ENCODE measurements at regions not wholly inside any gene's neighbourhood (a gene's known extent, or its start where the extent isn't known, plus 50 kb on each side); places are given as distances from the start of the nearest gene placed in this dataset.

DNA sequence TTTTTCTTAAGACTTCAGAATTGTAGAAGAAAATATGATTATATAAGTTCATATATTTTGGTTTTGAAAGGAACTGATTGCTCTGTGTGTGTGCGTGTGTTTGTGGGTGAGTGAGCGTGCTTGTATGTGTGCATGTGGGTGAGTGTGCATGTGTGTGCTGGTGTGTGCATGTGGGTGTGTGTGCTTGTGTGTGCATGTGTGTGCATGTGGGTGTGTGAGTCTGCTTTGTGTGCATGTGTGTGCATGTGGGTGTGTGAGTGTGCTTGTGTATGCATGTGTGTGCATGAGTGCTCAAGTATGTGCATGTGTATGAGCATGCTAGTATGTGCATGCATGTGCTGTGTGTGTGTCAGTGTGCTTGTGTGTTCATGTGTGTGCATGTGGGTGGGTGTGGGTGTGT, 238.5 kb downstream of the CDC5L start:
- TF ChIP-seq, protein P1, sequence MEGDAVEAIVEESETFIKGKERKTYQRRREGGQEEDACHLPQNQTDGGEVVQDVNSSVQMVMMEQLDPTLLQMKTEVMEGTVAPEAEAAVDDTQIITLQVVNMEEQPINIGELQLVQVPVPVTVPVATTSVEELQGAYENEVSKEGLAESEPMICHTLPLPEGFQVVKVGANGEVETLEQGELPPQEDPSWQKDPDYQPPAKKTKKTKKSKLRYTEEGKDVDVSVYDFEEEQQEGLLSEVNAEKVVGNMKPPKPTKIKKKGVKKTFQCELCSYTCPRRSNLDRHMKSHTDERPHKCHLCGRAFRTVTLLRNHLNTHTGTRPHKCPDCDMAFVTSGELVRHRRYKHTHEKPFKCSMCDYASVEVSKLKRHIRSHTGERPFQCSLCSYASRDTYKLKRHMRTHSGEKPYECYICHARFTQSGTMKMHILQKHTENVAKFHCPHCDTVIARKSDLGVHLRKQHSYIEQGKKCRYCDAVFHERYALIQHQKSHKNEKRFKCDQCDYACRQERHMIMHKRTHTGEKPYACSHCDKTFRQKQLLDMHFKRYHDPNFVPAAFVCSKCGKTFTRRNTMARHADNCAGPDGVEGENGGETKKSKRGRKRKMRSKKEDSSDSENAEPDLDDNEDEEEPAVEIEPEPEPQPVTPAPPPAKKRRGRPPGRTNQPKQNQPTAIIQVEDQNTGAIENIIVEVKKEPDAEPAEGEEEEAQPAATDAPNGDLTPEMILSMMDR (IDR thresholded peaks at IDR 0.05; ENCODE audit: extremely low read depth, low read depth, low read length) = no peak
- Histone ChIP-seq H3K27me3 (ENCODE audit: insufficient read depth, low read length) (peaks cover 4% of the 10 kb centered on the region), H3K4me3 (ENCODE audit: insufficient read depth, low read length) (no peak overlapping the region), H3K27ac (ENCODE audit: low read depth, low read length) (no peak overlapping the region), H4K20me1 (ENCODE audit: insufficient read depth, low read length) (no peaks in the 10 kb centered on the region), H3K4me1 (ENCODE audit: insufficient read depth, low read length) (peaks cover 3% of the 10 kb centered on the region), H3K36me3 (ENCODE audit: insufficient read depth, low read length) (no peaks in the 10 kb centered on the region), H3K9me3 (ENCODE audit: low read depth, low read length) (no peaks in the 10 kb centered on the region), H3K4me2 (ENCODE audit: insufficient read depth, low read length) (no peak overlapping the region), H2AFZ (ENCODE audit: low read length) (no peak overlapping the region), H3K79me2 (ENCODE audit: insufficient read depth, low read length) (no peaks in the 10 kb centered on the region)
- no peak for DNase-seq (ENCODE audit: insufficient read length, low spot score, missing footprints)

- Histone ChIP-seq H3K9me3 (ENCODE audit: low read depth, low read length) (no peaks in the 10 kb centered on the region), H3K4me1 (ENCODE audit: insufficient read depth, low read length) (peaks cover 3% of the 10 kb centered on the region), H3K4me3 (ENCODE audit: insufficient read depth, low read length) (no peak overlapping the region), H2AFZ (ENCODE audit: low read length) (no peak overlapping the region), H3K27ac (ENCODE audit: low read depth, low read length) (no peak overlapping the region), H3K36me3 (ENCODE audit: insufficient read depth, low read length) (no peaks in the 10 kb centered on the region), H3K79me2 (ENCODE audit: insufficient read depth, low read length) (no peaks in the 10 kb centered on the region), H3K27me3 (ENCODE audit: insufficient read depth, low read length) (peaks cover 4% of the 10 kb centered on the region), H4K20me1 (ENCODE audit: insufficient read depth, low read length) (no peaks in the 10 kb centered on the region), H3K4me2 (ENCODE audit: insufficient read depth, low read length) (no peak overlapping the region)
- TF ChIP-seq, protein P1 (IDR thresholded peaks at IDR 0.05; ENCODE audit: extremely low read depth, low read depth, low read length) = no peak
- no peak for DNase-seq (ENCODE audit: insufficient read length, low spot score, missing footprints)
Measured at GRCh38 chr6:44626616-44627015, 239.1 kb downstream of the CDC5L start.

- no peak overlapping the region for H3K27ac ChIP-seq (ENCODE audit: low read depth, low read length)
Measured at GRCh38 chr6:44627091-44627882, 239.8 kb downstream of the CDC5L start.

GRCh38 chr6:44627883-44628271, 240.4 kb downstream of the CDC5L start:
- Histone ChIP-seq H3K27me3 (ENCODE audit: insufficient read depth, low read length) (peaks cover 4% of the 10 kb centered on the region), H4K20me1 (ENCODE audit: insufficient read depth, low read length) (no peaks in the 10 kb centered on the region), H3K4me2 (ENCODE audit: insufficient read depth, low read length) (no peak overlapping the region), H3K27ac (ENCODE audit: low read depth, low read length) (no peak overlapping the region), H3K36me3 (ENCODE audit: insufficient read depth, low read length) (no peaks in the 10 kb centered on the region), H3K9me3 (ENCODE audit: low read depth, low read length) (no peaks in the 10 kb centered on the region), H3K4me1 (ENCODE audit: insufficient read depth, low read length) (peaks cover 6% of the 10 kb centered on the region), H2AFZ (ENCODE audit: low read length) (no peak overlapping the region), H3K4me3 (ENCODE audit: insufficient read depth, low read length) (no peak overlapping the region), H3K79me2 (ENCODE audit: insufficient read depth, low read length) (no peaks in the 10 kb centered on the region)
- DNase-seq (ENCODE audit: insufficient read length, low spot score, missing footprints) = no peak
- TF ChIP-seq, protein P1 (IDR thresholded peaks at IDR 0.05; ENCODE audit: extremely low read depth, low read depth, low read length) = no peak

More at GRCh38 chr6:44627091-44627882, 239.8 kb downstream of the CDC5L start:
- peaks cover 6% of the 10 kb centered on the region for H3K4me1 ChIP-seq (ENCODE audit: insufficient read depth, low read length)
- DNase-seq (ENCODE audit: insufficient read length, low spot score, missing footprints) = no peak
- no peaks in the 10 kb centered on the region for H3K9me3 ChIP-seq (ENCODE audit: low read depth, low read length)
- TF ChIP-seq, protein P1 (IDR thresholded peaks at IDR 0.05; ENCODE audit: extremely low read depth, low read depth, low read length) = no peak
- no peak overlapping the region for H3K4me2 ChIP-seq (ENCODE audit: insufficient read depth, low read length)
- H3K79me2 ChIP-seq (ENCODE audit: insufficient read depth, low read length) = no peaks in the 10 kb centered on the region
- no peaks in the 10 kb centered on the region for H4K20me1 ChIP-seq (ENCODE audit: insufficient read depth, low read length)
- no peak overlapping the region for H2AFZ ChIP-seq (ENCODE audit: low read length)
- H3K36me3 ChIP-seq (ENCODE audit: insufficient read depth, low read length) = no peaks in the 10 kb centered on the region
- H3K4me3 ChIP-seq (ENCODE audit: insufficient read depth, low read length) = no peak overlapping the region
- peaks cover 4% of the 10 kb centered on the region for H3K27me3 ChIP-seq (ENCODE audit: insufficient read depth, low read length)

All from osteoblast (primary cell).